ENCODE measurements at regions not wholly inside any gene's neighbourhood (a gene's known extent, or its start where the extent isn't known, plus 50 kb on each side); places are given as distances from the start of the nearest gene placed in this dataset.

GRCh38 chr4:37531151-37531550, 155.0 kb downstream of the RELL1 start:
- FAIRE-seq (no peak), DNase-seq (ENCODE audit: low read depth) (no peak)
- TF ChIP-seq, protein P1, sequence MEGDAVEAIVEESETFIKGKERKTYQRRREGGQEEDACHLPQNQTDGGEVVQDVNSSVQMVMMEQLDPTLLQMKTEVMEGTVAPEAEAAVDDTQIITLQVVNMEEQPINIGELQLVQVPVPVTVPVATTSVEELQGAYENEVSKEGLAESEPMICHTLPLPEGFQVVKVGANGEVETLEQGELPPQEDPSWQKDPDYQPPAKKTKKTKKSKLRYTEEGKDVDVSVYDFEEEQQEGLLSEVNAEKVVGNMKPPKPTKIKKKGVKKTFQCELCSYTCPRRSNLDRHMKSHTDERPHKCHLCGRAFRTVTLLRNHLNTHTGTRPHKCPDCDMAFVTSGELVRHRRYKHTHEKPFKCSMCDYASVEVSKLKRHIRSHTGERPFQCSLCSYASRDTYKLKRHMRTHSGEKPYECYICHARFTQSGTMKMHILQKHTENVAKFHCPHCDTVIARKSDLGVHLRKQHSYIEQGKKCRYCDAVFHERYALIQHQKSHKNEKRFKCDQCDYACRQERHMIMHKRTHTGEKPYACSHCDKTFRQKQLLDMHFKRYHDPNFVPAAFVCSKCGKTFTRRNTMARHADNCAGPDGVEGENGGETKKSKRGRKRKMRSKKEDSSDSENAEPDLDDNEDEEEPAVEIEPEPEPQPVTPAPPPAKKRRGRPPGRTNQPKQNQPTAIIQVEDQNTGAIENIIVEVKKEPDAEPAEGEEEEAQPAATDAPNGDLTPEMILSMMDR (IDR thresholded peaks at IDR 0.05; ENCODE audit: insufficient read depth, low read length, severe bottlenecking) = no peak
- H3K36me3 ChIP-seq (ENCODE audit: control insufficient read depth, insufficient read depth, low read length) = no peaks in the 10 kb centered on the region
- H3K4me3 ChIP-seq (ENCODE audit: low read depth, low read length) = no peak overlapping the region
- no peaks in the 10 kb centered on the region for H3K27me3 ChIP-seq (ENCODE audit: control insufficient read depth, insufficient read depth, low read length)

- TF ChIP-seq, protein P1 (IDR thresholded peaks at IDR 0.05; ENCODE audit: insufficient read depth, low read length, severe bottlenecking) = no peak
- Histone ChIP-seq H3K27me3 (ENCODE audit: control insufficient read depth, insufficient read depth, low read length) (no peaks in the 10 kb centered on the region), H3K36me3 (ENCODE audit: control insufficient read depth, insufficient read depth, low read length) (no peaks in the 10 kb centered on the region), H3K4me3 (ENCODE audit: low read depth, low read length) (no peak overlapping the region)
- DNase-seq (ENCODE audit: low read depth) (no peak), FAIRE-seq (no peak)
Measured at GRCh38 chr4:37530451-37530850, 155.7 kb downstream of the RELL1 start.

DNA sequence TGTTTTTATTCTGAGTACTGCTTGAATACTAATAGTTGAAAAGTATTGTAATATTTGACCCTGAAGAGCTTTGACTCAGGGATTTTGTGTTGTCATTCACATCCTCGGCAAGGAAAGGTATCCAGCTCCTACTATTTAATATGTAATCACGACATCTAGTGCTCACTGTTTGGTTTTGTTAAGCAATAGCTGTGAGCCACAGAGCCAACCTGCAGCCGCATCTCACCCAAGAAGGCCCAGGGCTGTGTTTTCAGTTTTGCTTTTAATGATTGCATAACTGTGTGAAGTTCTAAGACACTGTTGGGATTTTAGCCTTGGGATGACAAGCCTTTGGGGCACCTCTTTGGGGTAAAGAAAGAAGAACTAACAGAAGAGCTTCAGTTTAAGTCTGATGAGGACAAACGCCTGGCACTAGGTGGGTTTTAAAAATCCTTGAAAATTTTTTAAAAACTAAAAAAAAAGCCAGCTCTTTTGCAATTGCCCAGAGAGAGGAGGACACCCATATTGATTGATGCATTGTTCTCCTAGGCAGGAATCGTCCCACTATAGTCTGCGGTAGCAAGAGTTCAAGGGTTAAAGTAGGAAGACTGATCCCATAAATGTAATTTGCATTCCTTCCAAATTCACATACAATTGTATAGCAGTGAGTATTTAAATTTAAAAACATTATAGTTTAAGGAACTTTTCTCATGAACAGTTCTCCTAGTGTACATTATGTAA, 157.8 kb downstream of the RELL1 start:
- no peaks in the 10 kb centered on the region for H3K27me3 ChIP-seq (ENCODE audit: control insufficient read depth, insufficient read depth, low read length)
- no peak for FAIRE-seq
- TF ChIP-seq, protein P1 (IDR thresholded peaks at IDR 0.05; ENCODE audit: insufficient read depth, low read length, severe bottlenecking) = peak; percentile 7
- peak; percentile 80 for DNase-seq (ENCODE audit: low read depth)
- no peaks in the 10 kb centered on the region for H3K36me3 ChIP-seq (ENCODE audit: control insufficient read depth, insufficient read depth, low read length)
- no peak overlapping the region for H3K4me3 ChIP-seq (ENCODE audit: low read depth, low read length)

GRCh38 chr4:37524267-37524666, 161.9 kb downstream of the RELL1 start:
- no peak for FAIRE-seq
- no peak overlapping the region for H3K4me3 ChIP-seq (ENCODE audit: low read depth, low read length)
- no peaks in the 10 kb centered on the region for H3K36me3 ChIP-seq (ENCODE audit: control insufficient read depth, insufficient read depth, low read length)
- no peaks in the 10 kb centered on the region for H3K27me3 ChIP-seq (ENCODE audit: control insufficient read depth, insufficient read depth, low read length)
- DNase-seq (ENCODE audit: low read depth) = no peak
- TF ChIP-seq, protein P1 (IDR thresholded peaks at IDR 0.05; ENCODE audit: insufficient read depth, low read length, severe bottlenecking) = no peak

DNA sequence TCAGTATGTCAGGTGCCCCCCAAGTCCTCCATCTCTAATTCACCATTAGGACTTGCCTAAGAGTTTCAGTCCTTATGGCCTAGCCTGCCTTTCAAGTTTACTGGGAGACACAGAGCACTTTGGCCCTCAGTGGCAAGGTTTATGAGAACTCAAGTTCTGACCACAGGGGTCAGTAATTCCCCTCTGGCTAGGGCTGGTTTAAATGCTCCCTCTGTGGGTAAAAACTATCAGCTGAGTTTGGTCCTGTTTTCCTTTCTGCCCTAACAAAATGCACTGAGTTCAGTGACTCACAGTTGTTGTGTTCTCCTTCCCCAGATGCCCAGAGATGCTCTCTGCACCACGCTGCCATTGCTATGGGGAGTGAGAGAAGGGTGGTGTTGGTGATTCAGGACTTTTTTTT, 163.2 kb downstream of the RELL1 start:
- H3K4me3 ChIP-seq (ENCODE audit: low read depth, low read length) = no peak overlapping the region
- TF ChIP-seq, protein P1 (IDR thresholded peaks at IDR 0.05; ENCODE audit: insufficient read depth, low read length, severe bottlenecking) = no peak
- no peaks in the 10 kb centered on the region for H3K36me3 ChIP-seq (ENCODE audit: control insufficient read depth, insufficient read depth, low read length)
- FAIRE-seq (no peak), DNase-seq (ENCODE audit: low read depth) (no peak)
- no peaks in the 10 kb centered on the region for H3K27me3 ChIP-seq (ENCODE audit: control insufficient read depth, insufficient read depth, low read length)

DNA sequence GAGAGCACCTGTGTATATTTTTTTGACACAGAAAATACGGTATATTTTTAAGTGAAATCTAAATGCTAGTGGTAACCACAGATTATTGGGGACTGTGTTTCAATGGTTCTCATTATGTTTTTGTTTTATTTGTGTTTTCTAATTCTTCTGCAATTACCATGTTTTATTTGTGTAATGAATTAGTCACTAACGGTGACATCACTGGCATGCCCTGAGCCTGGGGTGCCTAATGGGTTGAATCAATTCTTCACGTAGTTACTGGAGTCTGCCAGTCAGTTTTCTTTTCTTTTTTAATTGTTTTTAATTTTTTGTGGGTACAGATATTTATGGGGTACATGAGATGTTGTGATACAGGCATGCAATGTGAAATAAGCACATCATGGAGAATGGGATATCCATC, 168.8 kb downstream of the RELL1 start:
- FAIRE-seq = no peak
- Histone ChIP-seq H3K36me3 (ENCODE audit: control insufficient read depth, insufficient read depth, low read length) (no peaks in the 10 kb centered on the region), H3K27me3 (ENCODE audit: control insufficient read depth, insufficient read depth, low read length) (no peaks in the 10 kb centered on the region), H3K4me3 (ENCODE audit: low read depth, low read length) (no peak overlapping the region)
- TF ChIP-seq, protein P1 (IDR thresholded peaks at IDR 0.05; ENCODE audit: insufficient read depth, low read length, severe bottlenecking) = no peak
- peak; percentile 52 for DNase-seq (ENCODE audit: low read depth)
